Ascending aorta (tissue), 2 donors: ENCODE measurements at regions not wholly inside any gene's neighbourhood (a gene's known extent, or its start where the extent isn't known, plus 50 kb on each side); places are given as distances from the start of the nearest gene placed in this dataset.

ENCODE experiments used
- DNase-seq, 2 donors: peaks; one replicate each; pipeline ENCODE4 v3.0.0-alpha.2; 2019; ENCODE audit warnings: low spot score in 2 of 2
- H3K27ac ChIP-seq, 2 donors: fragments of 200-600 bp; sonication (generic); one replicate each; pipeline ENCODE4 v1.5.1; 2016 to 2017; ENCODE audit warnings: mild to moderate bottlenecking in 1 of 2
- H3K27me3 ChIP-seq: fragments of 200-600 bp; sonication (generic); one replicate; pipeline ENCODE4 v1.5.1; 2017
- H3K36me3 ChIP-seq, 2 donors: fragments of 200-600 bp; sonication (generic); one replicate each; pipeline ENCODE4 v1.5.1; 2016
- H3K4me1 ChIP-seq, 2 donors: fragments of 200-600 bp; sonication (generic); one replicate each; pipeline ENCODE4 v1.5.1; 2016 to 2017; ENCODE audit warnings: mild to moderate bottlenecking in 1 of 2
- H3K4me3 ChIP-seq, 2 donors: fragments of 200-600 bp; sonication (generic); one replicate each; pipeline ENCODE4 v1.5.1; 2016 to 2017; ENCODE audit warnings: mild to moderate bottlenecking in 1 of 2
- H3K9me3 ChIP-seq, 2 donors: fragments of 200-600 bp; sonication (generic); one replicate each; pipeline ENCODE4 v1.5.1; 2016
- CTCF ChIP-seq, 3 experiments: fragments of 200-600 bp in 2 of 3; fragments of 450-650 bp in 1 of 3; sonication (generic) in 2 of 3; IDR thresholded peaks; one replicate each; pipeline ENCODE4 v1.5.1; 2016 to 2019; ENCODE audit warnings: antibody characterized with exemption in 3 of 3, mild to moderate bottlenecking in 1 of 3, moderate library complexity in 1 of 3
- intact Hi-C: fragments of 100-400 bp; cut with DNase I; formaldehyde crosslinking; loops from one replicate; pipeline ENCODE4 v1.15.1; 2023

DNA sequence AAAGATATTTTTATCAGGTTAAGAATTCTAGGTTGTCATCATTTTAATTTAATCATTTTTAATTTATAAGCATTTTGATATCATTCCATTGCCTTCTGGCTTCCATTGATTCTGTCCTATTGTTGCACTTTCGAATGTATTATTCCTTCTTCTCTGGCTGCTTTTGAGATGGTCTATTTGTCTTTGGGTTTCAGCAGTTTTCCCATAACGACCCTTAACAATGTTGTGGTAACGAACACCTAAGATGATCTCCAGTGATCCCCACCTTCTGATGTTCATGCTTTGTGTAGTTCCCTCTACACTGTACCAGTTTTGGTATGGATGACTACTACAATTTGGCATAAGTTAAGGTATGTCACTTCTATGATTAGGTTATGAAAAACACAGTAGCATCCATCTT lies 59.9 kb downstream of the MINAR1 start:
- no peak for DNase-seq
- Histone ChIP-seq H3K27me3 (no peaks in the 10 kb centered on the region), H3K36me3 (no peaks in the 10 kb centered on the region), H3K4me1 (no peaks in the 10 kb centered on the region), H3K27ac (no peak overlapping the region), H3K4me3 (no peak overlapping the region), H3K9me3 (no peaks in the 10 kb centered on the region)
- TF ChIP-seq CTCF (IDR thresholded peaks at IDR 0.05) = no peak
- intact Hi-C loops = no loop called here

GRCh38 chr15:79494384-79494909 lies 62.3 kb downstream of the MINAR1 start:
- Histone ChIP-seq H3K4me3 (no peak overlapping the region), H3K27ac (no peak overlapping the region), H3K36me3 (no peaks in the 10 kb centered on the region), H3K9me3 (no peaks in the 10 kb centered on the region), H3K4me1 (no peaks in the 10 kb centered on the region), H3K27me3 (no peaks in the 10 kb centered on the region)
- intact Hi-C loops = no loop called here
- no peak for DNase-seq
- TF ChIP-seq CTCF (IDR thresholded peaks at IDR 0.05) = no peak

- Histone ChIP-seq H3K27me3 (no peaks in the 10 kb centered on the region), H3K27ac (no peak overlapping the region), H3K4me3 (no peak overlapping the region), H3K4me1 (no peaks in the 10 kb centered on the region), H3K9me3 (no peaks in the 10 kb centered on the region), H3K36me3 (no peaks in the 10 kb centered on the region)
- no peak for DNase-seq
- intact Hi-C loops = no loop called here
- no peak for TF ChIP-seq CTCF (IDR thresholded peaks at IDR 0.05)
Measured at GRCh38 chr15:79494963-79495755, 63.0 kb downstream of the MINAR1 start.

- intact Hi-C loops = no loop called here
- no peaks in the 10 kb centered on the region for H3K4me1 ChIP-seq
- no peak for TF ChIP-seq CTCF (IDR thresholded peaks at IDR 0.05)
- no peak overlapping the region for H3K27ac ChIP-seq
- DNase-seq = no peak
- H3K27me3 ChIP-seq = no peaks in the 10 kb centered on the region
- H3K36me3 ChIP-seq = no peaks in the 10 kb centered on the region
- H3K4me3 ChIP-seq = no peak overlapping the region
- H3K9me3 ChIP-seq = no peaks in the 10 kb centered on the region
Measured at GRCh38 chr15:79495775-79496174, 63.6 kb downstream of the MINAR1 start.

- no peak for TF ChIP-seq CTCF (IDR thresholded peaks at IDR 0.05)
- no peaks in the 10 kb centered on the region for H3K4me1 ChIP-seq
- no peak overlapping the region for H3K27ac ChIP-seq
- no peak for DNase-seq
- no peaks in the 10 kb centered on the region for H3K9me3 ChIP-seq
- no peaks in the 10 kb centered on the region for H3K36me3 ChIP-seq
- H3K4me3 ChIP-seq = no peak overlapping the region
- no peaks in the 10 kb centered on the region for H3K27me3 ChIP-seq
- intact Hi-C loops = no loop called here
Measured at GRCh38 chr15:79496838-79497237, 64.7 kb downstream of the MINAR1 start.
